ENCODE measurements at regions not wholly inside any gene's neighbourhood (a gene's known extent, or its start where the extent isn't known, plus 50 kb on each side); places are given as distances from the start of the nearest gene placed in this dataset.
A peak's percentile ranks its signal among the peaks of the same experiment; 100 is the strongest.

DNA sequence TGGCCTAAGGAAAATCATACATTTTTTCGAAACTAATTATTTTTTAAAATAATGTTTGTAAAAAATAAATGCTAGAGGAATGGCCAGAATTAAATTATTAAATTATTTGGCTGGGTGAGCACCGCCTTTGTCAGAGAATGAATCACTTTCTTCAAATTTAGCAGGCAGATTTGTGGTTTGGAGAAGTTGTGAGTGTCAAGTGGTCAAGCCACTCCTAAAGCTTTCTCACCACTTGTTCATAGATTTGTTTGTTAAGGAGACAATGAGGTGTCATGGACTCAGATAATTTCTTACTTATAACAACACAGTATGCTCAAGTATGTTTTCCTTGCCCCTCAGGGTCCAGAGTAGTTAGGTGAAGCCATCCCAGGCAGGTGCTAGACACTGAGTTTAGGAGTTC lies 196.2 kb downstream of the TUSC7 start:
- intact Hi-C loops (cut with DNase I), result no loop called here
- DNase-seq, result no peak
- H3K36me3 ChIP-seq (replicated peaks in 1 of 2), result no peaks in the 10 kb centered on the region
- no peak overlapping the region for H3K4me3 ChIP-seq
- H3K27me3 ChIP-seq, result no peaks in the 10 kb centered on the region
- no peaks in the 10 kb centered on the region for H3K9me3 ChIP-seq (replicated peaks in 1 of 3)
- H3K27ac ChIP-seq, result no peak overlapping the region
- 92 to 97% (median 95%) methylated on average over 2 of the region's 2 CpGs for WGBS, 4 donors
- no peak for TF ChIP-seq POLR2A (IDR thresholded peaks at IDR 0.05)
- TF ChIP-seq, protein P1, sequence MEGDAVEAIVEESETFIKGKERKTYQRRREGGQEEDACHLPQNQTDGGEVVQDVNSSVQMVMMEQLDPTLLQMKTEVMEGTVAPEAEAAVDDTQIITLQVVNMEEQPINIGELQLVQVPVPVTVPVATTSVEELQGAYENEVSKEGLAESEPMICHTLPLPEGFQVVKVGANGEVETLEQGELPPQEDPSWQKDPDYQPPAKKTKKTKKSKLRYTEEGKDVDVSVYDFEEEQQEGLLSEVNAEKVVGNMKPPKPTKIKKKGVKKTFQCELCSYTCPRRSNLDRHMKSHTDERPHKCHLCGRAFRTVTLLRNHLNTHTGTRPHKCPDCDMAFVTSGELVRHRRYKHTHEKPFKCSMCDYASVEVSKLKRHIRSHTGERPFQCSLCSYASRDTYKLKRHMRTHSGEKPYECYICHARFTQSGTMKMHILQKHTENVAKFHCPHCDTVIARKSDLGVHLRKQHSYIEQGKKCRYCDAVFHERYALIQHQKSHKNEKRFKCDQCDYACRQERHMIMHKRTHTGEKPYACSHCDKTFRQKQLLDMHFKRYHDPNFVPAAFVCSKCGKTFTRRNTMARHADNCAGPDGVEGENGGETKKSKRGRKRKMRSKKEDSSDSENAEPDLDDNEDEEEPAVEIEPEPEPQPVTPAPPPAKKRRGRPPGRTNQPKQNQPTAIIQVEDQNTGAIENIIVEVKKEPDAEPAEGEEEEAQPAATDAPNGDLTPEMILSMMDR (IDR thresholded peaks at IDR 0.05), result no peak
- no peaks in the 10 kb centered on the region for H3K4me1 ChIP-seq (replicated peaks in 1 of 2)

DNA sequence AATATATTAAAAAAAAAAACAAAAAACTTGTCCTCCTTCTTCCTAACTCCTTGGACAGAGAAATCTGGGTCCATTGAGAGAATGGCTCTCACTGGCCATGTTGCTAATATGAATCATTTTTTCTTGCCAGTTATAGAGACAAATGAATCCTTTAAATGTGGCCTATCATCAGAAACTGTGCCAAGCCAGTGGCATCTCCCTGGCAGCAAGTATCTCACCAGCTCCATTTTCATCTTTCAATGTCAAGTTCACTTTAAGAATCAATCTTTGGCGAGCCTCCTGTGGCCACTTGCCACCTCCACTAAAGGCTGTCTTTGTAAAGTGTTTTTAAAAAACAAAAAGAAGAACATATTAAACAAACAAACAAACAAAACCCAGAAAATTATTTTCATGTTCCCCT lies 202.5 kb downstream of the TUSC7 start:
- Histone ChIP-seq H3K4me3 (no peak overlapping the region), H3K36me3 (replicated peaks in 1 of 2) (no peaks in the 10 kb centered on the region), H3K4me1 (replicated peaks in 1 of 2) (no peaks in the 10 kb centered on the region), H3K9me3 (replicated peaks in 1 of 3) (no peaks in the 10 kb centered on the region), H3K27me3 (no peaks in the 10 kb centered on the region), H3K27ac (no peak overlapping the region)
- TF ChIP-seq, protein P1 (IDR thresholded peaks at IDR 0.05), result no peak
- no peak for TF ChIP-seq POLR2A (IDR thresholded peaks at IDR 0.05)
- 32 to 54% (median 41%) methylated on average over 1 of the region's 1 CpG for WGBS, 4 donors
- intact Hi-C loops (cut with DNase I), result no loop called here
- peak in 3 of 7 donors; percentile 18 to 63 (median 28) for DNase-seq

DNA sequence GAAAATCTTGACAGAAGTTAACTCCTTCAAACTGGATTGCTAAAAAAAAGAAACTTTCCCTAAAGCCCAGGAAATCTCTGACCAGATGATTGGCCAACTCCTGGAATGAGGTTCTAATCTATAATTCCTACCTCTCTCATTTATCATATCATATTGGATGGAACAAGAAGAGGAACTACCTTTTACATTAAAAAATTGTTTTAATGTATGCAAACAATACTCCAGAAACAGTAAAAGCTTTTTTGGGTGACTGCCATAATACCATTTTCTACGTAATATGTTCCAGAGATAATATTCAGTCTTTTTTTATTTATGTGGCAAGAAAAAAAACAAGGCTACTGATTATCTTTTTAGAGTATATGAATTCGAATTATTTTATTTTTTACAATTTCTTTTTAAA lies 204.4 kb downstream of the TUSC7 start:
- TF ChIP-seq POLR2A (IDR thresholded peaks at IDR 0.05), result no peak
- TF ChIP-seq, protein P1 (IDR thresholded peaks at IDR 0.05), result no peak
- H3K27me3 ChIP-seq, result no peaks in the 10 kb centered on the region
- H3K27ac ChIP-seq, result no peak overlapping the region
- no peaks in the 10 kb centered on the region for H3K9me3 ChIP-seq (replicated peaks in 1 of 3)
- no peaks in the 10 kb centered on the region for H3K4me1 ChIP-seq (replicated peaks in 1 of 2)
- WGBS, 4 donors, result 54 to 75% (median 62%) methylated on average over 2 of the region's 2 CpGs
- intact Hi-C loops (cut with DNase I), result no loop called here
- no peak overlapping the region for H3K4me3 ChIP-seq
- H3K36me3 ChIP-seq (replicated peaks in 1 of 2), result no peaks in the 10 kb centered on the region
- DNase-seq, result no peak

DNA sequence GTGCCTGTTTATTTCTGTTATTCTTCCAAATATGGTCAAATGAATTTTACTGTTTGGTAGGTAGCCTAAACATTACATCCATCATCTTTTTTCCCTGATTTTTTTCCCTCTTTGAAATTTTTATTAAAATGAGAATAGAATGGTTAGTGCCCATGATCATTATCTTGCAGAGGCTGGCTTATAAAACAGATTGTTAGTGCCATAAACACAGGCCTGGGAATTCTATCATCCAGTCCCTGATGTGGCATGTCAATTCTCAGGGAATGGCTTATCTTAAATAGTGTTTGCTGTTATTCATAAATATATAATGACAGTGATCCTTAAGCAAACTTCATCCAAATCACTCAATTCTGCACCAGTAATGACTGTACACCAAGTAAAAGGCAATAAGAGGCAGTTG lies 207.3 kb downstream of the TUSC7 start:
- no peak overlapping the region for H3K4me3 ChIP-seq
- TF ChIP-seq, protein P1 (IDR thresholded peaks at IDR 0.05), result no peak
- TF ChIP-seq POLR2A (IDR thresholded peaks at IDR 0.05), result no peak
- H3K36me3 ChIP-seq (replicated peaks in 1 of 2), result no peaks in the 10 kb centered on the region
- H3K27ac ChIP-seq, result no peak overlapping the region
- no peaks in the 10 kb centered on the region for H3K27me3 ChIP-seq
- intact Hi-C loops (cut with DNase I), result no loop called here
- no peaks in the 10 kb centered on the region for H3K9me3 ChIP-seq (replicated peaks in 1 of 3)
- no peaks in the 10 kb centered on the region for H3K4me1 ChIP-seq (replicated peaks in 1 of 2)
- DNase-seq, result no peak

All from adrenal gland (tissue), 9 donors.